Keratinocyte (primary cell): ENCODE measurements at regions not wholly inside any gene's neighbourhood (a gene's known extent, or its start where the extent isn't known, plus 50 kb on each side); places are given as distances from the start of the nearest gene placed in this dataset.

Experiments used
- DNase-seq: peaks from one replicate; pipeline ENCODE4 v3.0.0-alpha.2; 2011; ENCODE audit warnings: low read depth, missing footprints, low spot score
- FAIRE-seq: peaks from 2 replicates; lab custom pipeline; 2011; peaks lifted over from hg19 to GRCh38; lab: Jason Lieb, UNC
- H2AFZ ChIP-seq: 2 replicates; pipeline ENCODE4 v1.6.0; 2012; ENCODE audit warnings: low read length, control low read depth, inconsistent platforms; ENCODE audit not compliant: control insufficient read depth
- H3K27ac ChIP-seq: 2 replicates; pipeline ENCODE4 v1.5.1; 2011; ENCODE audit warnings: low read length; ENCODE audit not compliant: control insufficient read depth, insufficient read depth
- H3K27me3 ChIP-seq: 3 replicates; pipeline ENCODE4 v1.6.0; 2011; ENCODE audit warnings: low read length; ENCODE audit not compliant: control insufficient read depth, insufficient read depth; ENCODE audit errors: extremely low read depth
- H3K36me3 ChIP-seq, 2 experiments: 2 replicates in 1 of 2; 3 replicates in 1 of 2; pipeline ENCODE4 v1.5.1; 2011; ENCODE audit warnings: low read length in 2 of 2, mild to moderate bottlenecking in 1 of 2; ENCODE audit not compliant: control insufficient read depth in 2 of 2, insufficient read depth in 2 of 2; ENCODE audit errors: extremely low read depth in 1 of 2
- H3K4me1 ChIP-seq: 3 replicates; pipeline ENCODE4 v1.5.1; 2011; ENCODE audit warnings: low read length; ENCODE audit not compliant: control insufficient read depth, insufficient read depth; ENCODE audit errors: extremely low read depth
- H3K4me2 ChIP-seq: 3 replicates; pipeline ENCODE4 v1.6.0; 2011; ENCODE audit warnings: low read depth, low read length; ENCODE audit not compliant: control insufficient read depth, insufficient read depth; ENCODE audit errors: extremely low read depth
- H3K4me3 ChIP-seq, 3 experiments: fragments of 200-600 bp in 1 of 3; sonication (generic) in 1 of 3; 2 replicates in 2 of 3; 3 replicates in 1 of 3; pipeline ENCODE4 v1.5.1; 2011 to 2016; ENCODE audit warnings: low read length in 3 of 3, mild to moderate bottlenecking in 3 of 3, control low read depth in 2 of 3, inconsistent platforms in 1 of 3, low read depth in 1 of 3, mixed read lengths in 1 of 3, mixed run types in 1 of 3, moderate library complexity in 1 of 3; ENCODE audit not compliant: control insufficient read depth in 2 of 3, insufficient read depth in 2 of 3; ENCODE audit errors: extremely low read depth in 1 of 3
- H3K79me2 ChIP-seq: 2 replicates; pipeline ENCODE4 v1.6.0; 2012; ENCODE audit warnings: low read length; ENCODE audit not compliant: control insufficient read depth, insufficient read depth
- H3K9ac ChIP-seq: 3 replicates; pipeline ENCODE4 v1.6.0; 2011; ENCODE audit warnings: low read length; ENCODE audit not compliant: control insufficient read depth, insufficient read depth; ENCODE audit errors: extremely low read depth
- H3K9me1 ChIP-seq: 3 replicates; pipeline ENCODE4 v1.6.0; 2011; ENCODE audit warnings: low read length; ENCODE audit not compliant: control insufficient read depth, insufficient read depth; ENCODE audit errors: extremely low read depth
- H3K9me3 ChIP-seq: 2 replicates; pipeline ENCODE4 v1.5.1; 2012; ENCODE audit warnings: low read depth, low read length; ENCODE audit not compliant: control insufficient read depth
- H4K20me1 ChIP-seq: 3 replicates; pipeline ENCODE4 v1.6.0; 2011; ENCODE audit warnings: low read length; ENCODE audit not compliant: control insufficient read depth, insufficient read depth; ENCODE audit errors: extremely low read depth
- EZH2 ChIP-seq: IDR thresholded peaks from one replicate; pipeline ENCODE4 v1.6.1; 2012; ENCODE audit warnings: inconsistent platforms, mild to moderate bottlenecking, low read length, moderate library complexity
- dilution Hi-C: fragments of 300-500 bp; cut with MboI; formaldehyde crosslinking; loops from one replicate; pipeline ENCODE4 v1.7.0; 2020; ENCODE audit warnings: low sequenced_read_pairs; ENCODE audit not compliant: extremely low pct_ligation_motif_present
- TF ChIP-seq, protein P1 (sequence below), 3 experiments: IDR thresholded peaks in 1 of 3; conservative IDR thresholded peaks in 1 of 3; optimal IDR thresholded peaks in 1 of 3; 2 replicates in 2 of 3; 3 replicates in 1 of 3; pipeline versions ENCODE3 to v1.5.1; 2011; ENCODE audit warnings: low read length in 3 of 3, mild to moderate bottlenecking in 3 of 3, moderate library complexity in 2 of 3, control low read depth in 1 of 3, inconsistent platforms in 1 of 3; ENCODE audit not compliant: insufficient read depth in 2 of 3; ENCODE audit errors: extremely low read depth in 1 of 3

DNA sequence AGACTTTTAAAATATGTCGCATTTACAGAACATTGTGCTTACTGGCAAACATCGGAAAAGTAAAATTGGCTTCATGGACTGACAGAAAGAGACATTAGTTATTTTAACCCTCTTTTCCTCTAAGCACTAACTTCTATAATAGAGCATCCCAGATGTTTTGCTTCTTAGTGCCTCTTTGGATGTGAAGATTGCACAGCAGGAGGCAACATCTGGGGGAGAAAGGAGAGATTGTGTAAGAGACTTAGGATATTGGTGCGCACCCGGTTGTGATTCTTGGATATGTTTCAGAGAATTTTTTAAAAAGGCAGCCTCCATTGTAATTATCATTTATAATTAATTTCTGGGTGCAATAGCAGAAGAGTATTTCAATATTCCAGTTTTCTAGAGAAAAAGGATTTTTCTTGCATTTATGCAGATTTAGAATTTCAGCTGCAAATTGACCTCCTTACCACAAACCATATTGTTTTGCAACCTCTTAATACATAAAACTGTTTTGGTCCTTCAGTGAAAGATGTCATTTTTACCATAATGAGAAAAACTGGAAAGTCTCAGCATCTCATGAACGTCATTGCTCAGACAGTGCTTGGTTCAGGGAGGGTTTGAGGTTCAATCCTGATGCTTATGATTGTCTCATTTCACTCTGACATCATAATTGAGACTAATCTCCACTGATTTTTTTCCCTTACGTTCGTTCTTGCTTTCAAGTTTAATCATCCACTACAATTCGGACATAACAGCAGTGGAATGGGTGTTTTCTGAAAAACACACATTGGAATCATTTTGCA lies 404.3 kb downstream of the ZNF521 start:
- dilution Hi-C loops = no loop called here
- no peak overlapping the region for H2AFZ ChIP-seq

DNA sequence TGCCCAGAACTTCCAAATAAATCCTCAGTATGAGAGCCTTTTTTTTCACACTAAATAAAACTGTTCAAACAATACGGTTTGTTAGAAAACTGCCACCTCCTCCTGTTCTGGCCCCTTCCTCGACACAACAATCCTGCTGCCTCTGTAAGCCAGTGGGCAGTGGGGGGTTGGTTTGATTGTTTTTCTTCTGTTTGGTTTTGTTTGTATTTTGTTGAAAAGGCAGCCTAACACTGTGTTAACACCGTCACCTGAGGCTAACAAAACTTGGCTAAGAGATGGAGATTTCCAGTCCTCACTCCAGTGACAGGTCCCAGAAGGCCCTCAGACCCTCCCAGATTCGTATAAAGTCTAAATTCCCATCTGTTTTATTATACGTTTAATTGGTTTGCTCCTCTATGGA lies 402.1 kb downstream of the ZNF521 start:
- no peak for FAIRE-seq
- Histone ChIP-seq H3K9me1 (no peaks in the 10 kb centered on the region), H2AFZ (no peak overlapping the region), H3K27me3 (no peaks in the 10 kb centered on the region), H3K79me2 (no peaks in the 10 kb centered on the region), H3K9me3 (no peaks in the 10 kb centered on the region), H3K27ac (no peak overlapping the region), H3K36me3 (no peaks in the 10 kb centered on the region), H3K4me1 (no peaks in the 10 kb centered on the region), H3K9ac (no peak overlapping the region), H3K4me3 (no peak overlapping the region), H4K20me1 (no peaks in the 10 kb centered on the region), H3K4me2 (no peak overlapping the region)
- no peak for DNase-seq
- dilution Hi-C loops = no loop called here
- TF ChIP-seq, protein P1, sequence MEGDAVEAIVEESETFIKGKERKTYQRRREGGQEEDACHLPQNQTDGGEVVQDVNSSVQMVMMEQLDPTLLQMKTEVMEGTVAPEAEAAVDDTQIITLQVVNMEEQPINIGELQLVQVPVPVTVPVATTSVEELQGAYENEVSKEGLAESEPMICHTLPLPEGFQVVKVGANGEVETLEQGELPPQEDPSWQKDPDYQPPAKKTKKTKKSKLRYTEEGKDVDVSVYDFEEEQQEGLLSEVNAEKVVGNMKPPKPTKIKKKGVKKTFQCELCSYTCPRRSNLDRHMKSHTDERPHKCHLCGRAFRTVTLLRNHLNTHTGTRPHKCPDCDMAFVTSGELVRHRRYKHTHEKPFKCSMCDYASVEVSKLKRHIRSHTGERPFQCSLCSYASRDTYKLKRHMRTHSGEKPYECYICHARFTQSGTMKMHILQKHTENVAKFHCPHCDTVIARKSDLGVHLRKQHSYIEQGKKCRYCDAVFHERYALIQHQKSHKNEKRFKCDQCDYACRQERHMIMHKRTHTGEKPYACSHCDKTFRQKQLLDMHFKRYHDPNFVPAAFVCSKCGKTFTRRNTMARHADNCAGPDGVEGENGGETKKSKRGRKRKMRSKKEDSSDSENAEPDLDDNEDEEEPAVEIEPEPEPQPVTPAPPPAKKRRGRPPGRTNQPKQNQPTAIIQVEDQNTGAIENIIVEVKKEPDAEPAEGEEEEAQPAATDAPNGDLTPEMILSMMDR (optimal IDR thresholded peaks at IDR 0.05 in 1 of 3, IDR thresholded peaks at IDR 0.05 in 1 of 3, conservative IDR thresholded peaks at IDR 0.05 in 1 of 3; ENCODE audit: extremely low read depth in 1 of 3, insufficient read depth in 2 of 3, low read length in 3 of 3) = no peak
- TF ChIP-seq EZH2 = no peak

More for the DNA sequence above, 404.3 kb downstream of the ZNF521 start:
- TF ChIP-seq, protein P1 (optimal IDR thresholded peaks at IDR 0.05 in 1 of 3, IDR thresholded peaks at IDR 0.05 in 1 of 3, conservative IDR thresholded peaks at IDR 0.05 in 1 of 3; ENCODE audit: extremely low read depth in 1 of 3, insufficient read depth in 2 of 3, low read length in 3 of 3) = no peak
- no peak for TF ChIP-seq EZH2
- H3K27ac ChIP-seq = no peak overlapping the region
- no peak overlapping the region for H3K9ac ChIP-seq
- FAIRE-seq (no peak), DNase-seq (no peak)
- no peaks in the 10 kb centered on the region for H3K9me3 ChIP-seq
- H3K4me2 ChIP-seq = no peak overlapping the region
- H3K4me3 ChIP-seq = no peak overlapping the region
- no peaks in the 10 kb centered on the region for H3K27me3 ChIP-seq
- no peaks in the 10 kb centered on the region for H3K4me1 ChIP-seq
- no peaks in the 10 kb centered on the region for H3K9me1 ChIP-seq
- H3K36me3 ChIP-seq = no peaks in the 10 kb centered on the region
- no peaks in the 10 kb centered on the region for H3K79me2 ChIP-seq
- H4K20me1 ChIP-seq = no peaks in the 10 kb centered on the region
